Osteoblast (primary cell): ENCODE measurements at regions not wholly inside any gene's neighbourhood (a gene's known extent, or its start where the extent isn't known, plus 50 kb on each side); places are given as distances from the start of the nearest gene placed in this dataset.

Experiments
- DNase-seq: peaks from one replicate; pipeline ENCODE4 v3.0.0; 2011; ENCODE audit warnings: low spot score, mixed read lengths; ENCODE audit not compliant: insufficient read length; ENCODE audit errors: missing footprints
- H2AFZ ChIP-seq: 2 replicates; pipeline ENCODE4 v1.6.0; 2011; ENCODE audit warnings: mild to moderate bottlenecking, low read length
- H3K27ac ChIP-seq: 2 replicates; pipeline ENCODE4 v1.5.1; 2011; ENCODE audit warnings: mild to moderate bottlenecking, low read depth, low read length, moderate library complexity
- H3K27me3 ChIP-seq: 2 replicates; pipeline ENCODE4 v1.6.0; 2012; ENCODE audit warnings: mild to moderate bottlenecking, control low read depth, inconsistent platforms, low read length, moderate library complexity; ENCODE audit not compliant: insufficient read depth
- H3K36me3 ChIP-seq: 2 replicates; pipeline ENCODE4 v1.5.1; 2011; ENCODE audit warnings: mild to moderate bottlenecking, low read length, control low read depth, moderate library complexity; ENCODE audit not compliant: insufficient read depth
- H3K4me1 ChIP-seq: 2 replicates; pipeline ENCODE4 v1.5.1; 2011; ENCODE audit warnings: mild to moderate bottlenecking, low read length, control low read depth, moderate library complexity; ENCODE audit not compliant: insufficient read depth
- H3K4me2 ChIP-seq: 2 replicates; pipeline ENCODE4 v1.6.0; 2011; ENCODE audit warnings: mild to moderate bottlenecking, low read length; ENCODE audit not compliant: insufficient read depth
- H3K4me3 ChIP-seq: fragments of 200-600 bp; sonication (generic); 3 replicates; pipeline ENCODE4 v1.5.1; 2012; ENCODE audit warnings: mild to moderate bottlenecking, low read length, inconsistent platforms; ENCODE audit not compliant: insufficient read depth
- H3K79me2 ChIP-seq: 2 replicates; pipeline ENCODE4 v1.6.0; 2012; ENCODE audit warnings: mild to moderate bottlenecking, low read length, control low read depth, inconsistent platforms; ENCODE audit not compliant: insufficient read depth
- H3K9me3 ChIP-seq: 2 replicates; pipeline ENCODE4 v1.5.1; 2011; ENCODE audit warnings: low read depth, low read length, control low read depth
- H4K20me1 ChIP-seq: 2 replicates; pipeline ENCODE4 v1.6.0; 2012; ENCODE audit warnings: mild to moderate bottlenecking, low read length, control low read depth; ENCODE audit not compliant: insufficient read depth
- TF ChIP-seq, protein P1 (sequence below): IDR thresholded peaks from 2 replicates; pipeline ENCODE4 v1.5.1; 2011; ENCODE audit warnings: mild to moderate bottlenecking, low read depth, low read length, moderate library complexity; ENCODE audit errors: extremely low read depth

DNA sequence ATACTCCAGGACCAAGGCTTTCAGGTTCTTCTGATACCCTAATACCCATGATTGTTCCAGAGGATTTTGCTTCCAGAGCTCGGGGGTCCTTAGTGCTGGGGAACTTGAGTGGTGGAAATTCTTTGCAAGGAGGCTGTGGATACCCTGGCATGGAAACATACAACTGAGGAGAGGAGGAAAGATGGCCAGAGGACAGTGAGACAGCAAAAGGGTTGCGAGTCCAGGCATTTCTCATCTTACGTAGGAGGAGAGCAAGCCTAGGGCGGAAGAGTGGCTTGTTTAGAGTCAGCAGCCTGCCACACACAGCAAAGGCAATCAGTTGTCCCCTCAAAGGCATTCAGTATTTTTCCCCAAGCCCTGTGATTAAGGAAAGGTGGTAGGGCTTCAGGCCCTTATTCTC lies 73.5 kb downstream of the ADM start:
- no peak overlapping the region for H2AFZ ChIP-seq
- H4K20me1 ChIP-seq, result no peaks in the 10 kb centered on the region
- DNase-seq, result no peak
- H3K4me1 ChIP-seq, result peaks cover 71% of the 10 kb centered on the region
- TF ChIP-seq, protein P1, sequence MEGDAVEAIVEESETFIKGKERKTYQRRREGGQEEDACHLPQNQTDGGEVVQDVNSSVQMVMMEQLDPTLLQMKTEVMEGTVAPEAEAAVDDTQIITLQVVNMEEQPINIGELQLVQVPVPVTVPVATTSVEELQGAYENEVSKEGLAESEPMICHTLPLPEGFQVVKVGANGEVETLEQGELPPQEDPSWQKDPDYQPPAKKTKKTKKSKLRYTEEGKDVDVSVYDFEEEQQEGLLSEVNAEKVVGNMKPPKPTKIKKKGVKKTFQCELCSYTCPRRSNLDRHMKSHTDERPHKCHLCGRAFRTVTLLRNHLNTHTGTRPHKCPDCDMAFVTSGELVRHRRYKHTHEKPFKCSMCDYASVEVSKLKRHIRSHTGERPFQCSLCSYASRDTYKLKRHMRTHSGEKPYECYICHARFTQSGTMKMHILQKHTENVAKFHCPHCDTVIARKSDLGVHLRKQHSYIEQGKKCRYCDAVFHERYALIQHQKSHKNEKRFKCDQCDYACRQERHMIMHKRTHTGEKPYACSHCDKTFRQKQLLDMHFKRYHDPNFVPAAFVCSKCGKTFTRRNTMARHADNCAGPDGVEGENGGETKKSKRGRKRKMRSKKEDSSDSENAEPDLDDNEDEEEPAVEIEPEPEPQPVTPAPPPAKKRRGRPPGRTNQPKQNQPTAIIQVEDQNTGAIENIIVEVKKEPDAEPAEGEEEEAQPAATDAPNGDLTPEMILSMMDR, result no peak
- no peaks in the 10 kb centered on the region for H3K27me3 ChIP-seq
- H3K9me3 ChIP-seq, result no peaks in the 10 kb centered on the region
- no peak overlapping the region for H3K4me3 ChIP-seq
- H3K79me2 ChIP-seq, result no peaks in the 10 kb centered on the region
- no peaks in the 10 kb centered on the region for H3K36me3 ChIP-seq
- H3K27ac ChIP-seq, result peak overlapping the region; percentile 74
- no peak overlapping the region for H3K4me2 ChIP-seq

DNA sequence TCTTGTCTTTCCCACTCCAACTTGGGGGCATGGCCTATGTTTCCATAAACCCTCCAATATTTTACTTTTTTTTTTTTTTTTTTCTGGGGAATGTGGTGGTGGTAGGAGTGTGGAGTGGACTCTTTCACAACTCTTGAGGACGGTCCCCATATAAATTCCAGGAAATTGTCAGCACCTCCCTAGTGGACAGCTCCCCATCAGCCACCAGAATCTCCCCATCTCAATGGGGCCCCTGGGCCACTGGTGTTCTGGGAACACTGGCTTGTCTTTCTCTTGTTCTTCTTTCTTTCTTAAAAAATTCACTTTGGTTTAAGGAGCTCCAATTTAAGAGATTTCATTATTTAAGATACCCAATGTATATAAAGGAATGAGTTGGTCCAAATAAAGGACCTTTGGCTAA lies 74.1 kb downstream of the ADM start:
- Histone ChIP-seq H3K4me3 (no peak overlapping the region), H3K79me2 (no peaks in the 10 kb centered on the region), H3K4me2 (no peak overlapping the region), H3K27ac (peak overlapping the region; percentile 74), H3K27me3 (no peaks in the 10 kb centered on the region), H2AFZ (no peak overlapping the region), H3K9me3 (no peaks in the 10 kb centered on the region), H3K4me1 (peaks cover 69% of the 10 kb centered on the region), H4K20me1 (no peaks in the 10 kb centered on the region), H3K36me3 (no peaks in the 10 kb centered on the region)
- TF ChIP-seq, protein P1, result no peak
- DNase-seq, result no peak

DNA sequence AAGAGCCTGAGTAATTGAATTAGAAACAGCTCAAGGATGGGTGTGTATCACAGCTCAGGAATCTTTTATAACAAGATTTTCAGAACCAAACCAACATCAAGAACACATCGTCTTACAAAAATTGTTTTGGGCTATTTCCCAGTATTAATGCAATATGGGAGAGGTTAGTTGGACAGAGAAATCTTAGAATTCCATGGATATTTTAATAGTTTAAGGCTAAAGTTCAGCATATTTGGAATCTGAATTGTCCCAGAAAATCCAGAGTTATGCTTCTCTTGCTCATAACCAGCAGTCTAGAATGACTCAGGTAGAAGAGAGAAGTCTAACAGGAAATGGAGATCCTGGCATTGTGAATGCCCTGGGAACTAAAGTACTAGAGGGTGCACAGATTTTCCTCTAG lies 74.6 kb downstream of the ADM start:
- Histone ChIP-seq H2AFZ (no peak overlapping the region), H3K4me1 (peaks cover 65% of the 10 kb centered on the region), H3K27ac (peak overlapping the region; percentile 74), H3K36me3 (no peaks in the 10 kb centered on the region), H3K27me3 (no peaks in the 10 kb centered on the region), H3K4me3 (no peak overlapping the region), H4K20me1 (no peaks in the 10 kb centered on the region), H3K79me2 (no peaks in the 10 kb centered on the region), H3K4me2 (no peak overlapping the region), H3K9me3 (no peaks in the 10 kb centered on the region)
- no peak for DNase-seq
- TF ChIP-seq, protein P1, result no peak

DNA sequence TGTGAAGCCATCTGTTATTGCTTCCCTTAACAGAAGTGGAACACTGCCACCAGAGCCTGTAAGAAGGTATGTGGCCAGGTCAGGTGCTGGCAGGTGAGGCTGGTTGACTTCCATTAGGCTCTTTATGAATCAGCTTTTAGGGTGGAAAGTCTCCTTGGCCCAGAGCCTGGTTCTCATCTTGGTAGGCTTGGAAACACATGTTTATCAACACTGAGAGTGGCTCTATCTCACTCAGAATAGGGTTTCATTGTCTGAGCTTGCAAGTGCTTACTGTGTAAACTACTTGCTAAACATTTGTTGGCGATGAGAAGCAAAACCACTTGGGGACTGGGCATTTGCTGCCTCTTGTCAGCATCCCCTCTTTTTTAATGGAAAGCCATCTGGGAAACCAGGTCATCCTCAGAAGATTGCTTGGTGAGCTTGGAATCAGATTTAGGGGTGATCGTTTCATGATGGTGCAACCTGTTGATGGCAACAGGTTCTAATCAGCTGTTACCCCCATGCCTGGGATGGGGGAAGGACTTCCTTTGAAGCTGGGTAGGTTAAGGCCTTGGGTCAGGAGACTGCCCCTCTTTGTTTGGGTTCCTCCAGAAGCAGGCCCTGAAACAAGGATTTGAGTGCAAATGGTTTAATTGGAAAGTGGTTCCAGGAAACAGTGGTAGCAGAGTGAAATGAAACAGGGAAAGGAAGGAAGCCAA lies 75.0 kb upstream of the AMPD3 start:
- Histone ChIP-seq H2AFZ (no peak overlapping the region), H3K9me3 (no peaks in the 10 kb centered on the region), H3K36me3 (no peaks in the 10 kb centered on the region), H3K79me2 (no peaks in the 10 kb centered on the region), H3K4me1 (peaks cover 59% of the 10 kb centered on the region), H3K4me3 (no peak overlapping the region), H3K4me2 (no peak overlapping the region), H3K27ac (peak overlapping the region; percentile 74), H3K27me3 (no peaks in the 10 kb centered on the region), H4K20me1 (no peaks in the 10 kb centered on the region)
- TF ChIP-seq, protein P1, result no peak
- DNase-seq, result no peak
